GM12878 (cell line): ENCODE measurements at regions not wholly inside any gene's neighbourhood (a gene's known extent, or its start where the extent isn't known, plus 50 kb on each side); places are given as distances from the start of the nearest gene placed in this dataset.

ENCODE experiments used
- ATAC-seq: fragments of 200-7000 bp; cut with Tn5 transposase; 3 replicates; pipeline ENCODE4 v1.9.1; 2020; ENCODE audit warnings: mild to moderate bottlenecking, moderate library complexity
- BruUV-seq: library from RNA; stranded (reverse); fragments of 400-500 nt; replicated peaks from 2 replicates; lab custom pipeline; 2021; lab: Mats Ljungman, UMichigan
- CTCF ChIA-PET: fragments of 300-600 bp; sonication (Branson Sonifier 250); formaldehyde crosslinking; extraction: SDS; loops from one replicate; lab custom pipeline; 2021; ENCODE audit warnings: inconsistent platforms; lab: Yijun Ruan, JAX
- POLR2A ChIA-PET: fragments of 350-600 bp; formaldehyde crosslinking; extraction: SDS; loops from one replicate; lab custom pipeline; 2021; ENCODE audit warnings: inconsistent platforms; lab: Charles Lee
- RAD21 ChIA-PET: fragments of 300-600 bp; sonication (Branson Sonifier 250); formaldehyde crosslinking; loops from one replicate; lab custom pipeline; 2023; ENCODE audit warnings: antibody characterized with exemption; ENCODE audit not compliant: unreplicated experiment; lab: Charles Lee
- SMC1A ChIA-PET: fragments of 300-600 bp; sonication (Branson Sonifier 250); formaldehyde crosslinking; loops from one replicate; lab custom pipeline; 2023; ENCODE audit not compliant: unreplicated experiment, uncharacterized antibody; lab: Charles Lee
- DNase-seq: peaks from one replicate; pipeline ENCODE4 v3.0.0-alpha.2; 2011; ENCODE audit warnings: low read depth, low spot score
- FAIRE-seq: peaks from 3 replicates; lab custom pipeline; 2011; peaks lifted over from hg19 to GRCh38; lab: Jason Lieb, UNC
- H2AFZ ChIP-seq: 2 replicates; pipeline ENCODE4 v1.6.0; 2011; ENCODE audit warnings: low read depth, low read length, control low read depth; ENCODE audit not compliant: control insufficient read depth
- H3K27ac ChIP-seq: 2 replicates; pipeline ENCODE4 v1.5.1; 2011; ENCODE audit warnings: control low read depth; ENCODE audit not compliant: control insufficient read depth, insufficient read depth
- H3K27me3 ChIP-seq, 2 experiments: replicated peaks in 1 of 2; 2 replicates each; pipeline versions ENCODE4 v1.6.0 to v1.6.1; 2011; ENCODE audit warnings: low read length in 1 of 2; ENCODE audit not compliant: control insufficient read depth in 2 of 2, insufficient read depth in 2 of 2
- H3K36me3 ChIP-seq, 2 experiments: 2 replicates each; pipeline ENCODE4 v1.5.1; 2011; ENCODE audit warnings: low read length in 1 of 2; ENCODE audit not compliant: control insufficient read depth in 2 of 2, insufficient read depth in 2 of 2
- H3K4me1 ChIP-seq: 2 replicates; pipeline ENCODE4 v1.6.1; 2011; ENCODE audit warnings: mild to moderate bottlenecking, low read length, moderate library complexity, mixed read lengths; ENCODE audit not compliant: control insufficient read depth, insufficient read depth
- H3K4me2 ChIP-seq: 2 replicates; pipeline ENCODE4 v1.6.0; 2011; ENCODE audit warnings: control low read depth; ENCODE audit not compliant: control insufficient read depth, insufficient read depth
- H3K4me3 ChIP-seq: fragments of 200-600 bp; sonication (generic); 2 replicates; pipeline ENCODE4 v1.5.1; 2016
- H3K79me2 ChIP-seq: 2 replicates; pipeline ENCODE4 v1.6.0; 2011; ENCODE audit warnings: low read length; ENCODE audit not compliant: control insufficient read depth, insufficient read depth
- H3K9ac ChIP-seq: 2 replicates; pipeline ENCODE4 v1.8.0; 2011; ENCODE audit warnings: low read length, control low read depth, mixed read lengths; ENCODE audit not compliant: control insufficient read depth, insufficient read depth
- H3K9me3 ChIP-seq: replicated peaks from 3 replicates; pipeline ENCODE4 v1.5.1; 2011; ENCODE audit warnings: mild to moderate bottlenecking, low read length; ENCODE audit not compliant: control insufficient read depth, insufficient read depth
- H4K20me1 ChIP-seq: 2 replicates; pipeline ENCODE4 v1.6.0; 2011; ENCODE audit not compliant: control insufficient read depth, insufficient read depth
- ATF3 ChIP-seq: IDR thresholded peaks from 2 replicates; pipeline ENCODE4 v1.6.1; 2011; ENCODE audit warnings: low read depth, mild to moderate bottlenecking, low read length, moderate library complexity, borderline replicate concordance; ENCODE audit errors: extremely low read depth
- CHD1 ChIP-seq: IDR thresholded peaks from 2 replicates; pipeline ENCODE4 v1.6.1; 2012; ENCODE audit warnings: low read depth, low read length, improper control_type of control experiment
- CHD2 ChIP-seq: IDR thresholded peaks from 2 replicates; pipeline ENCODE4 v1.6.1; 2011; ENCODE audit warnings: low read depth, low read length, improper control_type of control experiment, borderline replicate concordance
- CHD4 ChIP-seq: fragments of 200-600 bp; sonication (generic); IDR thresholded peaks from 2 replicates; pipeline ENCODE4 v1.6.1; 2016; ENCODE audit warnings: mild to moderate bottlenecking
- ELK1 ChIP-seq: IDR thresholded peaks from 2 replicates; pipeline ENCODE4 v1.6.1; 2012; ENCODE audit warnings: low read depth, low read length, improper control_type of control experiment
- HCFC1 ChIP-seq: fragments of 150-350 bp; IDR thresholded peaks from 2 replicates; pipeline ENCODE4 v1.6.1; 2014; ENCODE audit warnings: low read length
- IRF4 ChIP-seq: IDR thresholded peaks from 2 replicates; pipeline ENCODE4 v1.6.1; 2011; ENCODE audit warnings: low read depth, low read length
- NKRF ChIP-seq: fragments of 450-650 bp; conservative IDR thresholded peaks from 2 replicates; pipeline ENCODE4 v1.6.1; 2017; ENCODE audit warnings: mild to moderate bottlenecking, moderate library complexity
- NRF1 ChIP-seq: conservative IDR thresholded peaks from 2 replicates; pipeline ENCODE4 v1.6.1; 2011; ENCODE audit warnings: mild to moderate bottlenecking, low read depth, low read length, improper control_type of control experiment
- PKNOX1 ChIP-seq: fragments of 450-650 bp; IDR thresholded peaks from 2 replicates; pipeline ENCODE4 v1.6.1; 2016; ENCODE audit warnings: mild to moderate bottlenecking
- REST ChIP-seq: IDR thresholded peaks from 2 replicates; pipeline ENCODE4 v1.6.1; 2012; ENCODE audit warnings: mild to moderate bottlenecking, low read depth, low read length
- SKIL ChIP-seq: fragments of 450-650 bp; IDR thresholded peaks from 2 replicates; pipeline ENCODE4 v1.6.1; 2017; ENCODE audit warnings: mild to moderate bottlenecking, low read depth, inconsistent platforms; ENCODE audit not compliant: poor library complexity, severe bottlenecking
- SMARCA5 ChIP-seq: fragments of 450-650 bp; IDR thresholded peaks from 2 replicates; pipeline ENCODE4 v1.6.1; 2017; ENCODE audit warnings: mild to moderate bottlenecking
- STAT3 ChIP-seq: IDR thresholded peaks from 2 replicates; pipeline ENCODE4 v1.6.1; 2011; ENCODE audit warnings: low read depth, low read length, improper control_type of control experiment
- SUZ12 ChIP-seq: fragments of 200-600 bp; sonication (generic); IDR thresholded peaks from one replicate; pipeline ENCODE4 v1.6.1; 2018; ENCODE audit warnings: antibody characterized with exemption, mild to moderate bottlenecking; ENCODE audit not compliant: unreplicated experiment
- TBL1XR1 ChIP-seq: IDR thresholded peaks from 2 replicates; pipeline ENCODE4 v1.6.1; 2012; ENCODE audit warnings: low read depth, low read length, improper control_type of control experiment
- WGBS: methylation state at CpG from one replicate; pipeline ENCODE4 v1.1.6; 2016; ENCODE audit warnings: low lambda C conversion rate; ENCODE audit not compliant: insufficient replicate concordance, insufficient coverage; ENCODE audit errors: missing lambda C conversion rate; 5-methylcytosine and 5-hydroxymethylcytosine counted together
- in situ Hi-C: fragments of 300-500 bp; cut with MboI; formaldehyde crosslinking; loops from 9 replicates; pipeline ENCODE4 v1.14.3; 2018; ENCODE audit warnings: mixed read lengths
- intact Hi-C: fragments of 100-400 bp; cut with micrococcal nuclease; formaldehyde crosslinking; loops from one replicate; pipeline ENCODE4 v1.14.2; 2022; ENCODE audit not compliant: unreplicated experiment

GRCh38 chr4:66524781-66525180 is 854.5 kb upstream of the EPHA5 start:
- no TSS peak for BruUV-seq
- H3K9ac ChIP-seq, result no peak overlapping the region
- in situ Hi-C loops, result no loop called here
- H4K20me1 ChIP-seq, result no peaks in the 10 kb centered on the region
- no peak overlapping the region for H3K4me3 ChIP-seq
- ChIA-PET RAD21 (no interaction called here), POLR2A (no interaction called here), SMC1A (no interaction called here), CTCF (no interaction called here)
- H3K27me3 ChIP-seq, result no peaks in the 10 kb centered on the region
- no peak overlapping the region for H2AFZ ChIP-seq
- DNase-seq, result no peak
- no peak overlapping the region for H3K27ac ChIP-seq
- intact Hi-C loops, result no loop called here
- no peaks in the 10 kb centered on the region for H3K79me2 ChIP-seq
- no peak for ATAC-seq
- no peaks in the 10 kb centered on the region for H3K9me3 ChIP-seq
- H3K36me3 ChIP-seq, result no peaks in the 10 kb centered on the region
- H3K4me1 ChIP-seq, result no peaks in the 10 kb centered on the region
- H3K4me2 ChIP-seq, result no peak overlapping the region
- WGBS, result 0% methylated on average over 3 of the region's 3 CpGs
- FAIRE-seq, result no peak
- no peak for TF ChIP-seq PKNOX1
- no peak for TF ChIP-seq SKIL
- no peak for TF ChIP-seq NKRF
- no peak for TF ChIP-seq SUZ12
- no peak for TF ChIP-seq ELK1
- no peak for TF ChIP-seq CHD1
- no peak for TF ChIP-seq CHD4
- no peak for TF ChIP-seq CHD2
- TF ChIP-seq IRF4, result no peak
- no peak for TF ChIP-seq HCFC1
- no peak for TF ChIP-seq STAT3
- TF ChIP-seq REST, result no peak
- no peak for TF ChIP-seq NRF1
- TF ChIP-seq SMARCA5, result no peak
- no peak for TF ChIP-seq TBL1XR1
- no peak for TF ChIP-seq ATF3
